Astrocyte (in vitro differentiated cells and primary cell): ENCODE measurements at regions not wholly inside any gene's neighbourhood (a gene's known extent, or its start where the extent isn't known, plus 50 kb on each side); places are given as distances from the start of the nearest gene placed in this dataset.

Experiments used
- DNase-seq: peaks from one replicate; pipeline ENCODE4 v3.0.0-alpha.2; 2010; ENCODE audit warnings: low read depth
- FAIRE-seq: peaks from 2 replicates; lab custom pipeline; 2011; peaks lifted over from hg19 to GRCh38; lab: Jason Lieb, UNC
- H2AFZ ChIP-seq: 2 replicates; pipeline ENCODE4 v1.6.0; 2012; ENCODE audit warnings: low read depth, low read length, inconsistent platforms
- H3K27ac ChIP-seq: 2 replicates; pipeline ENCODE4 v1.5.1; 2011; ENCODE audit warnings: low read depth, low read length, inconsistent platforms
- H3K27me3 ChIP-seq: 2 replicates; pipeline ENCODE4 v1.6.0; 2011; ENCODE audit warnings: low read length, inconsistent platforms; ENCODE audit not compliant: insufficient read depth
- H3K36me3 ChIP-seq: 2 replicates; pipeline ENCODE4 v1.5.1; 2011; ENCODE audit warnings: low read length, inconsistent platforms; ENCODE audit not compliant: insufficient read depth
- H3K4me1 ChIP-seq: 2 replicates; pipeline ENCODE4 v1.5.1; 2011; ENCODE audit warnings: low read length, inconsistent platforms; ENCODE audit not compliant: insufficient read depth
- H3K4me2 ChIP-seq: 2 replicates; pipeline ENCODE4 v1.6.0; 2012; ENCODE audit warnings: low read length, inconsistent platforms
- H3K4me3 ChIP-seq: 2 replicates; pipeline ENCODE4 v1.5.1; 2011; ENCODE audit warnings: low read depth, mild to moderate bottlenecking, low read length, inconsistent platforms; ENCODE audit not compliant: insufficient read depth
- H3K79me2 ChIP-seq: 2 replicates; pipeline ENCODE4 v1.6.0; 2012; ENCODE audit warnings: mild to moderate bottlenecking, low read length, inconsistent platforms; ENCODE audit not compliant: insufficient read depth
- H3K9ac ChIP-seq: 2 replicates; pipeline ENCODE4 v1.6.0; 2012; ENCODE audit warnings: mild to moderate bottlenecking, low read length, inconsistent platforms
- H3K9me3 ChIP-seq: 2 replicates; pipeline ENCODE4 v1.5.1; 2012; ENCODE audit warnings: low read depth, mild to moderate bottlenecking, low read length, inconsistent platforms; ENCODE audit not compliant: insufficient read depth
- H4K20me1 ChIP-seq: 2 replicates; pipeline ENCODE4 v1.6.0; 2012; ENCODE audit warnings: low read length, inconsistent platforms; ENCODE audit not compliant: insufficient read depth
- H3K27ac Mint-ChIP-seq: one replicate; pipeline ENCODE4 v1.8.0; 2021; ENCODE audit warnings: mild to moderate bottlenecking, mixed read lengths; ENCODE audit not compliant: unreplicated experiment
- H3K27me3 Mint-ChIP-seq: one replicate; pipeline ENCODE4 v1.8.0; 2021; ENCODE audit warnings: low read depth, mixed read lengths; ENCODE audit not compliant: unreplicated experiment
- H3K36me3 Mint-ChIP-seq: one replicate; pipeline ENCODE4 v1.8.0; 2021; ENCODE audit warnings: low read depth, mixed read lengths; ENCODE audit not compliant: unreplicated experiment
- H3K4me1 Mint-ChIP-seq: one replicate; pipeline ENCODE4 v1.8.0; 2021; ENCODE audit warnings: low read depth, mixed read lengths; ENCODE audit not compliant: unreplicated experiment
- H3K4me3 Mint-ChIP-seq: one replicate; pipeline ENCODE4 v1.8.0; 2021; ENCODE audit warnings: mild to moderate bottlenecking, moderate library complexity, mixed read lengths; ENCODE audit not compliant: unreplicated experiment
- H3K9me3 Mint-ChIP-seq: one replicate; pipeline ENCODE4 v1.8.0; 2021; ENCODE audit warnings: mild to moderate bottlenecking, mixed read lengths; ENCODE audit not compliant: unreplicated experiment
- CTCF ChIP-seq: IDR thresholded peaks from 2 replicates; pipeline ENCODE4 v1.5.1; 2011; ENCODE audit warnings: low read depth, mild to moderate bottlenecking, inconsistent platforms, low read length, moderate library complexity; ENCODE audit not compliant: insufficient read depth
- EZH2 ChIP-seq: IDR thresholded peaks from 2 replicates; pipeline ENCODE4 v1.6.1; 2012; ENCODE audit warnings: mild to moderate bottlenecking, low read length, inconsistent platforms; ENCODE audit not compliant: insufficient read depth

- Histone ChIP-seq H3K4me1 (no peaks in the 10 kb centered on the region), H3K4me2 (no peak overlapping the region), H4K20me1 (no peaks in the 10 kb centered on the region), H3K79me2 (no peaks in the 10 kb centered on the region), H3K9ac (no peak overlapping the region), H3K27me3 (no peaks in the 10 kb centered on the region), H2AFZ (no peak overlapping the region), H3K9me3 (no peaks in the 10 kb centered on the region), H3K4me3 (no peak overlapping the region), H3K27ac (no peak overlapping the region), H3K36me3 (no peaks in the 10 kb centered on the region)
- Mint-ChIP-seq H3K9me3 (no peaks in the 10 kb centered on the region), H3K27me3 (no peaks in the 10 kb centered on the region), H3K27ac (no peak overlapping the region), H3K4me3 (no peak overlapping the region), H3K36me3 (no peaks in the 10 kb centered on the region), H3K4me1 (no peaks in the 10 kb centered on the region)
- TF ChIP-seq CTCF (no peak), EZH2 (no peak)
- FAIRE-seq (no peak), DNase-seq (no peak)
Measured at GRCh38 chr14:82896476-82896875, 1362.8 kb upstream of the SEL1L start.

- Histone ChIP-seq H3K4me3 (no peak overlapping the region), H3K36me3 (no peaks in the 10 kb centered on the region), H3K27me3 (no peaks in the 10 kb centered on the region), H3K27ac (no peak overlapping the region), H3K4me1 (no peaks in the 10 kb centered on the region), H3K79me2 (no peaks in the 10 kb centered on the region), H3K9me3 (no peaks in the 10 kb centered on the region), H4K20me1 (no peaks in the 10 kb centered on the region), H3K9ac (no peak overlapping the region), H2AFZ (no peak overlapping the region), H3K4me2 (no peak overlapping the region)
- H3K4me3 Mint-ChIP-seq, result no peak overlapping the region
- no peak for TF ChIP-seq EZH2
- TF ChIP-seq CTCF, result no peak
- no peaks in the 10 kb centered on the region for H3K4me1 Mint-ChIP-seq
- H3K9me3 Mint-ChIP-seq, result no peaks in the 10 kb centered on the region
- no peaks in the 10 kb centered on the region for H3K36me3 Mint-ChIP-seq
- no peaks in the 10 kb centered on the region for H3K27me3 Mint-ChIP-seq
- H3K27ac Mint-ChIP-seq, result no peak overlapping the region
- FAIRE-seq (no peak), DNase-seq (no peak)
Measured at GRCh38 chr14:82897469-82898308, 1364.0 kb upstream of the SEL1L start.

- H4K20me1 ChIP-seq, result no peaks in the 10 kb centered on the region
- H3K4me1 ChIP-seq, result no peaks in the 10 kb centered on the region
- no peak for FAIRE-seq
- H3K27ac ChIP-seq, result no peak overlapping the region
- H3K4me3 Mint-ChIP-seq, result no peak overlapping the region
- peaks cover 5% of the 10 kb centered on the region for H3K9me3 ChIP-seq
- no peak for TF ChIP-seq EZH2
- TF ChIP-seq CTCF, result no peak
- H3K4me2 ChIP-seq, result no peak overlapping the region
- H3K4me1 Mint-ChIP-seq, result no peaks in the 10 kb centered on the region
- no peak for DNase-seq
- no peaks in the 10 kb centered on the region for H3K27me3 ChIP-seq
- no peaks in the 10 kb centered on the region for H3K27me3 Mint-ChIP-seq
- no peak overlapping the region for H3K27ac Mint-ChIP-seq
- no peak overlapping the region for H3K4me3 ChIP-seq
- H3K9me3 Mint-ChIP-seq, result no peaks in the 10 kb centered on the region
- no peak overlapping the region for H3K9ac ChIP-seq
- H3K36me3 Mint-ChIP-seq, result no peaks in the 10 kb centered on the region
- H3K36me3 ChIP-seq, result no peaks in the 10 kb centered on the region
- no peaks in the 10 kb centered on the region for H3K79me2 ChIP-seq
- no peak overlapping the region for H2AFZ ChIP-seq
Measured at GRCh38 chr14:82905762-82906161, 1372.1 kb upstream of the SEL1L start.
